Frontal cortex (tissue), 4 donors: ENCODE measurements at regions not wholly inside any gene's neighbourhood (a gene's known extent, or its start where the extent isn't known, plus 50 kb on each side); places are given as distances from the start of the nearest gene placed in this dataset.
A peak's percentile ranks its signal among the peaks of the same experiment; 100 is the strongest.
"Not testable (repeated sequence)": the region's sequence is repeated elsewhere in the genome, so short reads cannot be mapped to it uniquely, and the experiment has no call there.

Source experiments
- DNase-seq, 2 donors: peaks; one replicate each; pipeline ENCODE4 v3.0.0; 2012; ENCODE audit warnings: low spot score in 2 of 2
- FAIRE-seq: peaks from 2 replicates; lab custom pipeline; 2012; peaks lifted over from hg19 to GRCh38; lab: Jason Lieb, UNC
- small RNA-seq: library from RNA; depleted of rRNA; stranded (forward); fragments of <200 nt; gene quantifications from one replicate; pipeline ENCODE3, GENCODE V24; 2014
- donor health status: control.
- donor health status: control.
- donor health status: control.

GRCh38 chr7:26087321-26088091 is 64.5 kb upstream of the NFE2L3 start:
- DNase-seq (no peak), FAIRE-seq (no peak)

GRCh38 chr7:26089469-26089868 is 62.5 kb upstream of the NFE2L3 start:
- FAIRE-seq, DNase-seq: not testable (repeated sequence)

GRCh38 chr7:26090927-26091519 is 61.0 kb upstream of the NFE2L3 start:
- DNase-seq: peak; percentile 41 to 66
- peak; percentile 69 for FAIRE-seq

GRCh38 chr7:26091933-26092332 is 60.1 kb upstream of the NFE2L3 start:
- DNase-seq (no peak), FAIRE-seq (no peak)

- DNase-seq (no peak), FAIRE-seq (no peak)
These were observed 59.0 kb upstream of the NFE2L3 start for GRCh38 chr7:26093023-26093422.

- no peak for DNase-seq
- no peak for FAIRE-seq
These were observed 55.9 kb upstream of the NFE2L3 start for GRCh38 chr7:26096136-26096535.

GRCh38 chr7:26097837-26098668 is 53.9 kb upstream of the NFE2L3 start:
- DNase-seq (no peak), FAIRE-seq (no peak)

GRCh38 chr7:26099236-26099635 is 52.8 kb upstream of the NFE2L3 start:
- DNase-seq (no peak), FAIRE-seq (no peak)

- no peak for FAIRE-seq
- DNase-seq: no peak
These were observed 51.3 kb upstream of the NFE2L3 start for GRCh38 chr7:26100406-26101339.

- DNase-seq (no peak), FAIRE-seq (no peak)
These were observed 50.4 kb upstream of the NFE2L3 start for GRCh38 chr7:26101361-26102151.

GRCh38 chr7:26102176-26102575 is 49.8 kb upstream of the NFE2L3 start:
- no peak for FAIRE-seq
- no peak for DNase-seq

Small RNA genes lying in the stretch of these regions (small RNA-seq; reads per million reads assigned to genes)
- 1,074 reads per million, percentile 99 among the genes with 10 or more reads in this experiment for gene MIR148A
